C1 segment of cervical spinal cord (tissue), 14 donors: ENCODE measurements at regions not wholly inside any gene's neighbourhood (a gene's known extent, or its start where the extent isn't known, plus 50 kb on each side); places are given as distances from the start of the nearest gene placed in this dataset.
A peak's percentile ranks its signal among the peaks of the same experiment; 100 is the strongest.

Source experiments
- DNase-seq, 14 donors: peaks; one replicate each; lab custom pipeline; 2025; lab: John Stamatoyannopoulos, UW

- DNase-seq = no peak
These were observed 123.8 kb downstream of the ADRA2A start for GRCh38 chr10:111200505-111201186.

DNA sequence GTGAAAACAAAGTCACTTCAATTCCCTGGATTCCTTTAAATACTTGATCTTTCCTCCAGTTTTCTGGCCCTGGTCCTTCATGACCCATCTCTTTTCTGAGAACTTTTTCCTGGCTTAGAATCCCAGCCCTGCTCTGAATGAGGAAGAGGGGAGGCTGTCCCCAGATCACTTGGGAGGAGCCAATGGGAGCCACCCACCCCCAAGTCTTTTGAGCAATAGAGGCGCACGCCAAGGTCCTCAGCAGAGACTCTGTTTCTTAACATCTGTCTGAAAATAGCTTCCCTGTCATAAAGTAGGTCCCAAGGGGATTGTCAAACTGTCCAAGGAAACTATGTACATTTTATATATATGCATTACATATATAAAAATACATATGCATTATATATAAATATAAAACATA, 126.8 kb downstream of the ADRA2A start:
- no peak for DNase-seq

GRCh38 chr10:111204838-111205237, 128.0 kb downstream of the ADRA2A start:
- no peak for DNase-seq

DNA sequence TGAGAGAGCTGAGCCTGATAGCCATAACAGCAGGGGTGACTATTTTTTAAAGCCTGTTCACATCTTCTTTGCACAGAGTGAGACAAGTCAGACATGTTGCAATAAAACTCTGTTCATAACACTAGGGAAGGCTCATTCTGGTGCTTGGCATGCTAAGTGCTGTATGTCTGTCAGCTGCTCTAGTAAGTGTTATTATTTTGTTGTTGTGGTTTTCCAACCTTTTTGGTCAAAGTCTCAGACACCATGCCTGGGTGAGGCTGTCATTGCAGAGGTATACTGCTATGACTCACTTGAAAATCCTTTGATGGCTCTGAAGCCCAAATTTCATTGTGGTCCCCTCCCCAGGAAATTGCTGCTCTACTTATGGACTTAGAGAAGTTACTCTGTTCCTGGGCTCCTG, 129.7 kb downstream of the ADRA2A start:
- DNase-seq = no peak

DNA sequence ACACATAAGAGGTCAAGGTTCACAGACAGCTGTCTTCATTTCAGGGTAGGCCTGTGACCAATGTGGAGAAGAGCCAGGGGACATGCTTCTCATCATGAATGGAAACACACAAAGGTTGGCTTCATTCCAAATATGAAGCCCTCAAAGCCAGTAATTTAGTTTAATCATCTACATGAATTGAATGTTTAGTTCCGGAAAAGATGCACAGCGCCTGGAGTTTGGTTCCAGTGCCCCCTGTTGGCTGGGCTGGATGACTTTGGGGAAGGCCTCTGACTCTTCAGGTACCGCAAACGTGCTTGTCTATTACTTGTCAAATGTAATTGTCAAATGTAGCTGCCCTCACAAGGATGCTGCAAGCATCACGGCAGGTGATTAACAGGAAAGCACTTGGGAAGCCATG, 130.7 kb downstream of the ADRA2A start:
- no peak for DNase-seq

GRCh38 chr10:111208951-111209350, 132.1 kb downstream of the ADRA2A start:
- DNase-seq = no peak

DNA sequence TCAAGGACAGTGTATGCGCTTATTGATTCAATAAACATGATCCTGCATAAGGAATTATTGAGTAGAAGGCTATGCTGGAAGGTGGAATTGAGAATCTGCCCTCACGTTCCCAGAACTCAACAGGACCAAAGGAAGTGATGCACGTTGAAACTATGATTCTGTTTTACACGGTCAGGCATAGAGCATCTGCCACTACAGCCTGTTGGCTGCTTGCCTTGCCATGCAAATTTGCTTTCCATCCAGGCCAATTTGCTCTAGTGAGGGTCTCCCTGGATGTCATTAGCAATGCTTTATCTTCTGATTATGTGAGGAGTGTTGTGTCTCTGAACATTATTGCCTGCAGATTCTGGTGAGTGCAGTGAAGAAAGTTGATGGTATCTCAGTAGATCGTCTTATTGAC, 132.9 kb downstream of the ADRA2A start:
- DNase-seq = no peak

DNA sequence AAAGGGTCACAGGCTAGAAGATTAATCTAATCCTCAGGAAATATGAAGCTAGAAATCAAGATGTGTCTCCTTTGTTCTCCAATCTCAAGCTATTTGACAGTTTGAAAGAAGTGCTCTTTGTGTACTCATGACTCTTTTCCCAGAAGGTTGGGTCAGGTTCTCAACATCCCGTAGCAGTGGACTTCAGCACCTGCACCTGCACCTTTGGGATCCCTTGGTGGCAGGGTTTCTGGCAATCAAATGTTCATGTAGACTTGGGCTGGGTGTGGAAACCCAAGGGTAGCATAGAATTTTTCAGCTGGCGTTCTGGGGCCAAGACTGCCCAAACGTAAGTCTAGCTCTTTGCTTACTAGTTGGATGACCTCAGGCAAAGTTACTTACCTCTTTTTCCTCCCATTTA, 134.4 kb downstream of the ADRA2A start:
- no peak for DNase-seq

GRCh38 chr10:111211706-111212105, 134.9 kb downstream of the ADRA2A start:
- DNase-seq = no peak

DNA sequence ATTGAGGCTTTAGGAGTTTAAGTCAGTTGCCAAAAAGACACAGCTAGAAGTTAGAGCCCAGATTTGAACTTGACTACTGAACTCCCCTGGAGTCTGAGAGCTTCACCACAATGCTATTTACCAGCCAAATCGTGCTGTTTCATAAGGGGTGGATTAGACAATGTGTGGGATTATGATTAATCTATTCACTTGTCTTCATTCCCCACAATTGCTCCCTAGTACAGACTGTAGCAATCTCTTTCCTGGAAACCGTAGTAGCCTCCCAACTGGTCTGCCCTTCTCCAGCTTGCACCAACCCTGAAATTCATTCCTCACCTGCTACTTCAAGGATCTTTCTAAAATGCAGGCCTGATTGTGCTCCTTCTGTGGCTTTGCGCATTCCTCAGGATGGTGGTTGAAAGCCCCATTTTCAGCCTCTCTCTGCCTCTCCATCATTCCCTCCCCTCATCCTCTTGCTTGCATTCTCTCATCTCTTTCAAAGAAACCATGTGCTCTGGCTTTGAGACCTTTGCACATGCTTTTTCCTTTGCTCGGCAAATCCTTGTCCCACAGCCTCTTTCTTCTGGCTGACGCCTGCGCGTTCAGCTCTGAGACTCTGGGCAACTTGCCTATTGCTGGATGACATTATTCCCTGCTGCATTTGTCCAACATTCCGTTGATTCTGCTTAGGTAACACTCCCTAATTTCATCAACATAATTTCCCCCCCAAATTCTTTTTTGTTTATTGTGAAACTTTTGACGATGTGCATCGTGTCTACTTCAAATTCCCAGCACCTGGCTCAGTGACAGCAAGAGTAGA, 145.1 kb downstream of the ADRA2A start:
- DNase-seq = peak in 4 of 14 donors; percentile 4 to 39 (median 14)

DNA sequence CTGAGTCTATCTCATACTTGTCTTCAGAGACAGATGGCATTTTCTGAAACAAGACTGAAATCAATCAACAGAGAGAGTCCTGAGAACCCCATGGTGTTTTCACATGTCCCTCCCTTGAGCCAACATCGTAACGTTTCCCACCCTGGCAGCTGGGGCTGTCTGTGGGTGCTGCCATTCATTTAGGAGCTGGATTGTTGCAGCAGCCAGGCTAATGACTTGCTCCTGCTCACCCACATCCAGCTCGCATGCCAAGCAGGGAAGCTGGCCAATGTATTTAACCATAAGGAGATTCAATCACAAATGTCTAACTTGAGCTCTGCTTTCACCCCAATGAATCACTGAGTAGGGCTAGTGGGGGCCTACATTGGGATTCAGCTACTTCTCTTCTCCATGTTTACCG, 146.1 kb downstream of the ADRA2A start:
- no peak for DNase-seq

GRCh38 chr10:111231779-111232178, 154.9 kb downstream of the ADRA2A start:
- no peak for DNase-seq

DNA sequence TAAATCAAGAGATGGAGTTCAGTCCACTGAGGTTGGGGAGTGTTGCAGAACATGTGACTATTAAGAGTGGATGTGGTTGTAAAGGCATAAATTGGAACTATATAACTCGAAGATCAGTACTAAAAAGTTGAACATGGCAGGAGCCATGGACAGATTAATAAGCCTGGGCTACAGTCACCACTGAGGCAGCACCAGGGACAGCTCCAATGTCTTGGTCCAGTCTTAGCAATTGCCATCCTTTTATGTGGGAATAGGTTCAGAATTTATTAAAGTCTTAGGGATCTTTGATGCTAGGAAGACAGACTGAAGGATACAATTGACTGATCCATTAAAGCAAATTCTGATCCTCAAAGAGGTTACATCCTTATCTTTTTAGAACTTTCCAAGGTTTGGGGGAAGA, 156.6 kb downstream of the ADRA2A start:
- DNase-seq = no peak

DNA sequence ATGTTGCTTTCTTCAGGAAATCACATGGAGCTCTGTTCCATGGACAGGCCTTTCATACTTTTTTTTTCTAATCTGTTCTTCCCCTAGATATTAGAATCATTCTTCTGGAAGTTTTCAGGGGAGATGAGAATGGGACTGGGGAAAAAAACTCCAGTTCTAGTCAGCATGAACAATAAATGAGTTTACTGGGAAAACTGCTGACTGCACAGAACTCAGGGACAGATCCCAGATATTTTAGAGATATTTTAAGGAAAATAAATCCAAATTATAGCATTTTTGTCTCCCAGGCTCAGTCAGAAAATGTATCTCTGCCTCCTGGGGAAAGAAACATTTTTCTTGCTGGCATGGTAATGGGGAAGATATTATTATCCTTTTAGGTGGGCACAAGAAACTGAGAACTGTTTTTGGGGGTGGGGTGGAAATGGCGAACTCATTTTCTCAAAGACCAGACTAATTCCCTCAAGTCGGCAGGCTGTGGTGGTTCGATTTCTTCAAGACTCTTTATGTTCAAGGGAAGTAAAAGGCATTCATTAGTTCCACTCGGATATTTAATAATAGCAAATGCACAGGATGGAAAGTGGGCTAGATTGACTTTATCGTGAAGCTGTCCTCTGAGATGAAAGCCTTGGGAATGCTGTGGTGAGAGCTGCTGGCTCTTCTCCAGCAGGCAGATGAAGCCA, 157.5 kb downstream of the ADRA2A start:
- DNase-seq = no peak

DNA sequence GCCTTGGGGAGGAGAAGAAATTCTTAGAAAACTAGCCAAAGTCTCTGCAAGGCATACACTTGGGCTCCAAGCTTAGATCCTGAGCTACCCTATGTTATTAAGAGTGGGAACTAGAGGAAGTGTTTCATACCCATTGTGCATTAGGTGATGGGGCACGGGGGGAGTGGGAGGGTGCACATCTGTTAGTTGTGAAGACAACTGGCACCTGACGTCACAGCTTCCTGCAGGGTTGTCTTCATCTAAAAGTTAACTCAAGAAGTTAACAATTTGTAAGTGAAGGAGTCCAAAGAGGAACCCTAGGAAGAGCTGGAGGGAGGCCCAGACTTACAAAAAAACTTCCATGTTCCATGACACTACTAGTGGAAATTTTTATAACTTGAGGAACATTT, 158.1 kb downstream of the ADRA2A start:
- DNase-seq = no peak

DNA sequence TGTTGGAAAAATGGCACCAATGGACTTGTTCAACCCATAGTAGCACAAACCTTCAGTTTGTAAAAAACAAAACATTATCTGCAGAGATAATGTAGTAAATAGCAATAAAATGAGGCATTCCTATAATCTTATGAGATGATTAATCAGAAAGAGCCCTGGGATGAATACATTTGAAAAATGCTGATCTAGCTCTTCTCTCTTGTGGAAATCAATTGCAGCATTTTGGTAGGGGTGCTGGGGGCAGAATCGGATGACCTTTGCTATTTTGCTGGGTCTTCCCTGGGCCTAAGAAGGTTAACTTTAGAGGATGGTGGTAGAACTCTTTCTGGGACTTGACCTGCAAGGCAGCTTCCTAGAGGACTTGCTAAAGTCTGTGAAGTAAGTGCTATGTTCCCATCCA, 163.5 kb downstream of the ADRA2A start:
- no peak for DNase-seq

GRCh38 chr10:111243126-111243525, 166.3 kb downstream of the ADRA2A start:
- no peak for DNase-seq

- no peak for DNase-seq
These were observed 169.3 kb downstream of the ADRA2A start for GRCh38 chr10:111246136-111246535.

- no peak for DNase-seq
These were observed 170.1 kb downstream of the ADRA2A start for GRCh38 chr10:111246814-111247452.

DNA sequence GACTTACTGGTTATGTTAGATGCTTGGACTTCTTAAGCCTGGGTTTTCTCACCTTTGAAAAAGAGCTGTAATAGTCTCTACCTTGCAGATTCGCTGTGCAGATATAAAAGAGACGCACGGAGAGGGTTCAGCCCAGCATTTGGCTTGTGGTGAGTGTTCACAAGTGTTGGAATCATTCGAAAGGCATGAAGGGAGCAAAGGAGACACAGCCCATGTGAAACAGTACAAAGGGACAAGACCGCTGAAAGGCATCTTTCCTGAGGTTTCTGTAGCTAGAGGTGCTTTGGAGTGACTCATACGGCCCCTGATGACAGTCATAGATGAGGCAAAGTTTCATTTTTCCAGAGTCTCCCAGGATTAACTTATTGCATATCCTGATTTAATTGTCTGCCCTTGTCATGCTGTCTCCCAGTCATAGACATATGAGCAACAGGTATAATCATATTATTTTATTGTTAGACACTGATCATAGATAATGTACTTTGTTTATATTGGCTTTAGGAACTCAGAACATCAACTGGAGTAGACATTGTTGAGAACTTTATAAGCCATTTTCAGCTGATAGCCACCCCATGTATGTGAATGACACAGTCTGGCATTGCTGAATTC, 171.1 kb downstream of the ADRA2A start:
- DNase-seq = no peak

DNA sequence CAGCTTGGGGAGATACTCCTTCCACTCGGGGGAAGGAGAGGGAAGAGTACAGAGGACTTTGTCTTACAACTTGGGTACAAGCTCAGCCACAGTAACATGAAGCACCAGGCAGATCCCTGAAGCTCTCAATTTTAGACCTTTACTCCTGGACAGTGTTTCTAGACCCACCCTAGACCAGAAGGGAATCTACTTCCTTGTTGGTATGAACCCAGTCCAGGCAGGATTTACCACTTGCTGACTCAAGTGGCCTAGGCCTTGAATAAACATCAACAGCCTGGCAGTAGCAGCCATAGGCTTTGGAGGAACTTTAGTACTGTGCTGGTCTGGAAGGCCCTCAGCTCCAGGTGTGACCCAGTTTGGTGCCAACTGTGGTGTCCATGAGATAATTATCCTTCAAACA, 173.1 kb downstream of the ADRA2A start:
- DNase-seq = no peak

DNA sequence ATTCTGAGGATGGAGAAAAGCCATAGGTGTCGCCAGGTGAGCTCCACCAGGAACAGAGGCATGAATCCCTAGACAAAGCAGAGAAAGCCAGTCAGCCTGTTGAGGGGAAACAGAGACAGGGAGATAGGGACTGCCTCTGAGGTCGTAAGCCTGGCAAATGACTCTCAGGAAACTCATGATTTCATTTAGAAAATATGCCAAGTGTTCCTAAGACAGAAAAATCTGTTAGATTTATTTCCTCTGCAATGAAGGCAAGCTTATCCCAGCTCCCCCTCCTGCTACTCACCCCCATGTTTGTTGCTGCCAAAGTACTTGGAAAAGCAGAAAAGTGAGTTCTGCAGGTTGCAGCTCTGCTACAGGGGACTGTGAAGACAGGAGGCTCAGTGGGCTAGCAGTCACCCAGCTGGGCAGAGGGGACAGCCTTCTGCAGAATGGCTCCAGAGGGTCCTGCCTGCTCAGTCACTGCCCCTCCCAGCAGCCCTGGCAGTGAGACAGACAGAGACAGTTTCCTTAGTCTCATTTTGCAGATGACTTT, 184.3 kb downstream of the ADRA2A start:
- no peak for DNase-seq
